Activated gamma-delta T cell treated with Interleukin-2 at 50 U/mL for 16 hours (primary cell): ENCODE measurements at regions not wholly inside any gene's neighbourhood (a gene's known extent, or its start where the extent isn't known, plus 50 kb on each side); places are given as distances from the start of the nearest gene placed in this dataset.
A peak's percentile ranks its signal among the peaks of the same experiment; 100 is the strongest.

Experiments
- DNase-seq: peaks from one replicate; pipeline ENCODE4 v3.0.0-alpha.2; 2020

GRCh38 chr5:159385536-159385935 is 55.2 kb upstream of the IL12B start:
- DNase-seq = no peak

GRCh38 chr5:159386028-159386711 is 55.9 kb upstream of the IL12B start:
- no peak for DNase-seq

- DNase-seq = no peak
Measured at GRCh38 chr5:159392871-159393270, 62.6 kb upstream of the IL12B start.

GRCh38 chr5:159393854-159394274 is 63.6 kb upstream of the IL12B start:
- DNase-seq = no peak

- no peak for DNase-seq
Measured at GRCh38 chr5:159395202-159395601, 64.9 kb upstream of the IL12B start.

GRCh38 chr5:159398936-159399335 is 68.6 kb upstream of the IL12B start:
- DNase-seq = no peak

- no peak for DNase-seq
Measured at GRCh38 chr5:159400476-159400875, 70.2 kb upstream of the IL12B start.

GRCh38 chr5:159402311-159402710 is 72.0 kb upstream of the IL12B start:
- DNase-seq = no peak

GRCh38 chr5:159402856-159403255 is 72.6 kb upstream of the IL12B start:
- DNase-seq = no peak

- no peak for DNase-seq
Measured at GRCh38 chr5:159403906-159404681, 73.8 kb upstream of the IL12B start.

- DNase-seq = no peak
Measured at GRCh38 chr5:159405611-159406031, 75.3 kb upstream of the IL12B start.

GRCh38 chr5:159406571-159406970 is 76.3 kb upstream of the IL12B start:
- DNase-seq = no peak

GRCh38 chr5:159409801-159410200 is 79.5 kb upstream of the IL12B start:
- DNase-seq = no peak

- DNase-seq = no peak
Measured at GRCh38 chr5:159410480-159410879, 80.2 kb upstream of the IL12B start.

- no peak for DNase-seq
Measured at GRCh38 chr5:159411115-159411514, 80.8 kb upstream of the IL12B start.

- peak; percentile 71 for DNase-seq
Measured at GRCh38 chr5:159412284-159413046, 82.2 kb upstream of the IL12B start.

GRCh38 chr5:159414021-159414420 is 83.7 kb upstream of the IL12B start:
- no peak for DNase-seq

- no peak for DNase-seq
Measured at GRCh38 chr5:159415301-159415937, 85.1 kb upstream of the IL12B start.

GRCh38 chr5:159416438-159416837 is 86.2 kb upstream of the IL12B start:
- no peak for DNase-seq

GRCh38 chr5:159417170-159417569 is 86.9 kb upstream of the IL12B start:
- no peak for DNase-seq

GRCh38 chr5:159419576-159419975 is 89.3 kb upstream of the IL12B start:
- no peak for DNase-seq

- DNase-seq = no peak
Measured at GRCh38 chr5:159420940-159421339, 90.7 kb upstream of the IL12B start.

- no peak for DNase-seq
Measured at GRCh38 chr5:159422361-159422760, 92.1 kb upstream of the IL12B start.
